Gastroesophageal sphincter (tissue), 4 donors: ENCODE measurements at regions not wholly inside any gene's neighbourhood (a gene's known extent, or its start where the extent isn't known, plus 50 kb on each side); places are given as distances from the start of the nearest gene placed in this dataset.

Experiments used
- ATAC-seq: fragments of 150-250 bp; one replicate; pipeline ENCODE4 v1.9.1; 2016; ENCODE audit warnings: mild to moderate bottlenecking, moderate library complexity
- H3K27ac ChIP-seq, 4 donors: fragments of 200-600 bp; sonication (generic) in 3 of 4; 1 replicate in 3 of 4; 2 replicates in 1 of 4; pipeline ENCODE4 v1.5.1; 2016 to 2019
- H3K27me3 ChIP-seq: fragments of 200-600 bp; sonication (generic); one replicate; pipeline ENCODE4 v1.5.1; 2019
- H3K36me3 ChIP-seq, 2 donors: fragments of 200-600 bp; sonication (generic); one replicate each; pipeline ENCODE4 v1.5.1; 2019; ENCODE audit warnings: control low read depth in 1 of 2
- H3K4me1 ChIP-seq, 3 donors: fragments of 200-600 bp; sonication (generic); 1 replicate in 2 of 3; 2 replicates in 1 of 3; pipeline ENCODE4 v1.5.1; 2016 to 2019; ENCODE audit warnings: control low read depth in 2 of 3
- H3K4me3 ChIP-seq, 2 donors: fragments of 200-600 bp; sonication (generic); one replicate each; pipeline ENCODE4 v1.5.1; 2019; ENCODE audit warnings: mild to moderate bottlenecking in 1 of 2, moderate library complexity in 1 of 2
- H3K9me3 ChIP-seq, 3 donors: fragments of 200-600 bp; sonication (generic); one replicate each; pipeline ENCODE4 v1.5.1; 2017 to 2019; ENCODE audit warnings: control low read depth in 2 of 3
- EP300 ChIP-seq: sonication (generic); formaldehyde crosslinking; IDR thresholded peaks from one replicate; pipeline ENCODE4 v1.6.1; 2017; ENCODE audit warnings: antibody characterized with exemption, mild to moderate bottlenecking
- POLR2A ChIP-seq, 2 donors: fragments of 450-650 bp; IDR thresholded peaks; one replicate each; pipeline ENCODE4 v1.6.1; 2017; ENCODE audit warnings: antibody characterized with exemption in 2 of 2, mild to moderate bottlenecking in 2 of 2, moderate library complexity in 1 of 2
- POLR2AphosphoS5 ChIP-seq: sonication (generic); formaldehyde crosslinking; IDR thresholded peaks from one replicate; pipeline ENCODE4 v1.6.1; 2017; ENCODE audit warnings: antibody characterized with exemption
- WGBS, 2 donors: methylation state at CpG; one replicate each; pipeline ENCODE4 v1.1.5; 2018; ENCODE audit warnings: low coverage in 1 of 2; 5-methylcytosine and 5-hydroxymethylcytosine counted together
- TF ChIP-seq, protein P1 (sequence below), 4 experiments: fragments of 200-600 bp in 2 of 4; fragments of 450-650 bp in 2 of 4; sonication (generic) in 1 of 4; IDR thresholded peaks; one replicate each; pipeline ENCODE4 v1.5.1; 2017 to 2019; ENCODE audit warnings: antibody characterized with exemption in 4 of 4, mild to moderate bottlenecking in 2 of 4, moderate library complexity in 2 of 4

- 100% methylated on average over 1 of the region's 1 CpG; no CpG with 5 or more reads in 1 of the 2 donors for WGBS, 2 donors
- Histone ChIP-seq H3K9me3 (no peaks in the 10 kb centered on the region), H3K27me3 (no peaks in the 10 kb centered on the region), H3K36me3 (no peaks in the 10 kb centered on the region), H3K4me1 (peaks cover 0 to 6% (median 0%) of the 10 kb centered on the region in 3 donors), H3K27ac (no peak overlapping the region), H3K4me3 (no peak overlapping the region)
- no peak for ATAC-seq
- no peak for TF ChIP-seq EP300
- TF ChIP-seq POLR2AphosphoS5: no peak
- TF ChIP-seq, protein P1, sequence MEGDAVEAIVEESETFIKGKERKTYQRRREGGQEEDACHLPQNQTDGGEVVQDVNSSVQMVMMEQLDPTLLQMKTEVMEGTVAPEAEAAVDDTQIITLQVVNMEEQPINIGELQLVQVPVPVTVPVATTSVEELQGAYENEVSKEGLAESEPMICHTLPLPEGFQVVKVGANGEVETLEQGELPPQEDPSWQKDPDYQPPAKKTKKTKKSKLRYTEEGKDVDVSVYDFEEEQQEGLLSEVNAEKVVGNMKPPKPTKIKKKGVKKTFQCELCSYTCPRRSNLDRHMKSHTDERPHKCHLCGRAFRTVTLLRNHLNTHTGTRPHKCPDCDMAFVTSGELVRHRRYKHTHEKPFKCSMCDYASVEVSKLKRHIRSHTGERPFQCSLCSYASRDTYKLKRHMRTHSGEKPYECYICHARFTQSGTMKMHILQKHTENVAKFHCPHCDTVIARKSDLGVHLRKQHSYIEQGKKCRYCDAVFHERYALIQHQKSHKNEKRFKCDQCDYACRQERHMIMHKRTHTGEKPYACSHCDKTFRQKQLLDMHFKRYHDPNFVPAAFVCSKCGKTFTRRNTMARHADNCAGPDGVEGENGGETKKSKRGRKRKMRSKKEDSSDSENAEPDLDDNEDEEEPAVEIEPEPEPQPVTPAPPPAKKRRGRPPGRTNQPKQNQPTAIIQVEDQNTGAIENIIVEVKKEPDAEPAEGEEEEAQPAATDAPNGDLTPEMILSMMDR (IDR thresholded peaks at IDR 0.05): no peak
- TF ChIP-seq POLR2A (IDR thresholded peaks at IDR 0.05): no peak
These were observed 535.4 kb downstream of the HACE1 start for GRCh38 chr6:104324301-104324700.

GRCh38 chr6:104322841-104323240 is 536.9 kb downstream of the HACE1 start:
- H3K27ac ChIP-seq: no peak overlapping the region
- no peaks in the 10 kb centered on the region for H3K27me3 ChIP-seq
- no peaks in the 10 kb centered on the region for H3K36me3 ChIP-seq
- TF ChIP-seq POLR2AphosphoS5 (no peak), EP300 (no peak), POLR2A (IDR thresholded peaks at IDR 0.05) (no peak)
- TF ChIP-seq, protein P1 (IDR thresholded peaks at IDR 0.05): no peak
- H3K4me3 ChIP-seq: no peak overlapping the region
- no peak for ATAC-seq
- WGBS, 2 donors: 69 to 82% methylated on average over 2 to 5 of the region's 5 CpGs
- H3K4me1 ChIP-seq: peaks cover 0 to 6% (median 0%) of the 10 kb centered on the region in 3 donors
- no peaks in the 10 kb centered on the region for H3K9me3 ChIP-seq

DNA sequence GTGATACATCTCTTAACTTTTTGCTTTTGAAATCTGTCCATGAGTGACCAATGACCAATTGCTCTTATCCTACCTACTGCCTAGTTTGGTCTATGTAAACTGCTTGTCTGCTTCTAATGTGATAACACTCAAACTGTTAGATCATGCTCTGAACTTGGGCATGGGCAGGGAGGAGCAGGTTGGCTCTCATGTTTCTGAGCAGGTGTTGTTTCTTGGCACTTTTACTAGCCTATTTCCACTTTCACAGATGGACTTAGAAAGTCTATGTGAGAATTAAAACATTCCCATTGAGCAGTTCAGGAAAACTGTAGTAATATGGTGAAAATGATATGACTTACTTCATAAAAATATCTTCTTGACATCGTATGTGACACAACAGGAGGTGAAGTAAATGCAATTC is 538.4 kb downstream of the HACE1 start:
- H3K27ac ChIP-seq: no peak overlapping the region
- H3K36me3 ChIP-seq: no peaks in the 10 kb centered on the region
- H3K4me3 ChIP-seq: no peak overlapping the region
- no peaks in the 10 kb centered on the region for H3K27me3 ChIP-seq
- no peaks in the 10 kb centered on the region for H3K9me3 ChIP-seq
- no peak for ATAC-seq
- whole genome bisulfite sequencing, 2 donors: 82 to 100% methylated on average over 1 of the region's 1 CpG
- TF ChIP-seq, protein P1 (IDR thresholded peaks at IDR 0.05): no peak
- TF ChIP-seq EP300 (no peak), POLR2A (IDR thresholded peaks at IDR 0.05) (no peak), POLR2AphosphoS5 (no peak)
- H3K4me1 ChIP-seq: peaks cover 0 to 6% (median 0%) of the 10 kb centered on the region in 3 donors

DNA sequence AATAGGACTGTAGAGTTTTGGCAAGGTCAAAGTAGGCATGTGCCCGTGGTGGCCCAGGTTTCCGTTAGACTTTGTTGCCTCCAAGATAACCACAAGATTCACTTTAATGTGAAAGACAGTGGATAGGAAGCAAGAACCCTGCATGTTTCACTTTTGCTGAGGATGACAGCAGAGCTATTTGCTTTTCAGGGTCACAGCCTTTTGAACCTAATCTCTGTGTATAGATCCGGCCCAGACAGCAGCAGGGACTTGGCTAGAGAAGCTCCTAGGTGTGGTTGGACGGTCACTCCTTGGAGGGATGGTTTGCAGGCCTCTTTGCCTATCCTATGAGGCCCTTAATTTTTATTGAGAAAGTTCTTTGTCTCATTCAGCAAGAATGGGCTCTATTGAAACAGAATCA is 538.8 kb downstream of the HACE1 start:
- peaks cover 0 to 6% (median 0%) of the 10 kb centered on the region in 3 donors for H3K4me1 ChIP-seq
- ATAC-seq: no peak
- H3K36me3 ChIP-seq: no peaks in the 10 kb centered on the region
- whole genome bisulfite sequencing, 2 donors: 45 to 67% methylated on average over 2 to 4 of the region's 4 CpGs
- H3K27ac ChIP-seq: no peak overlapping the region
- no peaks in the 10 kb centered on the region for H3K9me3 ChIP-seq
- H3K27me3 ChIP-seq: no peaks in the 10 kb centered on the region
- H3K4me3 ChIP-seq: no peak overlapping the region
- TF ChIP-seq, protein P1 (IDR thresholded peaks at IDR 0.05): no peak
- no peak for TF ChIP-seq EP300
- TF ChIP-seq POLR2AphosphoS5: no peak
- no peak for TF ChIP-seq POLR2A (IDR thresholded peaks at IDR 0.05)

DNA sequence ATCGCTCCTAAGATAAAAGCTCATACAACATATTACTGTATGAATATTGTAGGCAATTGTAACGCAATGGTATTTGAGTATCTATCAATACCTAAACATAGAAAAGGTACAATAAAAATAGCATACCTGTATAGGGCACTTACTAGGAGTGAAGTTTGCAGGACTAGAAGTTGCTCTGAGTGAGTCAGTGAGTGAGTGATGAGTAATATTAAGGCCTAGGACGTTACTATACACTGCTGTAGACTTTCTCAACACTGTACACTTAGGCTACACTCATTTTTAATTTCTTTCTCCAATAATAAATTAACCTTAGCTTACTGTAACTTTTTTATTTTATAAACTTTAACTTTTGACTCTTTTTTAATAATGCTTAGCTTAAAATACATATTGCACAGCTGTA is 546.9 kb downstream of the HACE1 start:
- no peaks in the 10 kb centered on the region for H3K36me3 ChIP-seq
- H3K4me3 ChIP-seq: no peak overlapping the region
- H3K27me3 ChIP-seq: no peaks in the 10 kb centered on the region
- H3K27ac ChIP-seq: no peak overlapping the region
- no peak for TF ChIP-seq POLR2AphosphoS5
- TF ChIP-seq POLR2A (IDR thresholded peaks at IDR 0.05): no peak
- TF ChIP-seq EP300: no peak
- TF ChIP-seq, protein P1 (IDR thresholded peaks at IDR 0.05): no peak
- no peaks in the 10 kb centered on the region for H3K4me1 ChIP-seq
- ATAC-seq: no peak
- H3K9me3 ChIP-seq: no peaks in the 10 kb centered on the region
- whole genome bisulfite sequencing, 2 donors: 89 to 91% methylated on average over 3 of the region's 3 CpGs
